Stomach smooth muscle (tissue), 2 donors: ENCODE measurements at regions not wholly inside any gene's neighbourhood (a gene's known extent, or its start where the extent isn't known, plus 50 kb on each side); places are given as distances from the start of the nearest gene placed in this dataset.

Experiments
- H3K27ac ChIP-seq: one replicate; pipeline ENCODE4 v1.7.0; 2013; ENCODE audit warnings: mild to moderate bottlenecking, low read length, inconsistent platforms
- H3K27me3 ChIP-seq, 2 donors: one replicate each; pipeline ENCODE4 v1.7.0; 2013; ENCODE audit warnings: low read length in 2 of 2; ENCODE audit not compliant: insufficient read depth in 2 of 2, control insufficient read depth in 1 of 2
- H3K36me3 ChIP-seq, 2 donors: one replicate each; pipeline ENCODE4 v1.7.0; 2013; ENCODE audit warnings: low read length in 2 of 2; ENCODE audit not compliant: control insufficient read depth in 2 of 2, insufficient read depth in 2 of 2
- H3K4me1 ChIP-seq: one replicate; pipeline ENCODE4 v1.7.0; 2013; ENCODE audit warnings: low read length; ENCODE audit not compliant: control insufficient read depth, insufficient read depth
- H3K4me3 ChIP-seq, 2 donors: one replicate each; pipeline ENCODE4 v1.7.0; 2013; ENCODE audit warnings: low read length in 2 of 2
- H3K9ac ChIP-seq, 2 donors: one replicate each; pipeline ENCODE4 v1.7.0; 2013; ENCODE audit warnings: low read length in 2 of 2, mild to moderate bottlenecking in 1 of 2
- H3K9me3 ChIP-seq, 2 donors: one replicate each; pipeline ENCODE4 v1.7.0; 2013; ENCODE audit warnings: low read length in 2 of 2; ENCODE audit not compliant: control insufficient read depth in 2 of 2
- donor health status: healthy.
- donor health status: Pancreatic carcinoma.

DNA sequence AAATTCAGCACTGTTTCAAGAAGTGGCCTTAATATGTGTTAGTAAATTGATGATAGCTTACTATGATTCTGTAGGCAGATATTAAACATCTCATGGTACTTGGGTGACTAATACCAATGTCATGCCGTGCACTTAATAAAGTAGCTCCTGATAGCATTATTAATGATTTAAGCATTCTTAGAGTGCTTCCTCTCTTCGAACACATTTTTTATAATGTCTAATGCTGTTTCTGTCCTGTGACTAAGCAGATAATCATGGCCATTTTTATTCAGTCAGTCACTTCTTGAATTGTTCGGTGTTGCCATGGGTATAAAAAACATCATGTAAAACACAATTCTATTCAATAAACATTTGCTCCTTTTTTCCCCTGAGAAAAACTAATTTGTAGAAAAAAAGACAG is 804.6 kb upstream of the ADGRL4 start:
- Histone ChIP-seq H3K9me3 (no peaks in the 10 kb centered on the region), H3K27me3 (no peaks in the 10 kb centered on the region), H3K4me1 (no peaks in the 10 kb centered on the region), H3K9ac (no peak overlapping the region), H3K27ac (no peak overlapping the region), H3K4me3 (no peak overlapping the region), H3K36me3 (no peaks in the 10 kb centered on the region)

DNA sequence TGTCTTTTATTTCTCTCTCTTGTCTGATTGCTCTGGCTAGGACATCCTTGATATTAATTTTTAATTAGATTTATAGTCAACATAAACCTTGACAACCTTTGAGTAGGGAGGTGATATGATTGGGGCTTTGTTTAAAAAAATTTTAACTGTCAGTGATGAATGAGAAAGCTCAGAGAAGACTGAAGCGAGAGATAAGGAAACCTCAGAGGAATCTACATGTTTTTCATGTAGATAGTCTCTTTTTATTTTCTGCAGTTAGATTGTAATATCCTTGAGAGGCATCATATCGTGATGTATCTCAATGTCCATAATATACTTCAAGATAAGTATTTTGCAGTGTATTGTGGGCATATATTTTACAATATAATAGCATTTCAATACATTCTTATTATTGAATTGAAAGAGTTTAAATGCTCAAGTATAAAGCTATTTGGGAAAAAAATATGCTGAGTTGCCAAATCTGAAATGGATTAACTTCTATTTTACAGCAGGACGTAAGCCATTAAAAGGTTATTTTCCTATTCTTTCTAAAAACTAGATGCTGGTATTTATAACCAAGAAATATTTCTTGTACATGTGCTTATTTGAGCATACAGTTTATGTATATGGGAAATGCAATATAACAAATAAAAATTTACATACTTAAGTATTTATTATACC is 802.4 kb upstream of the ADGRL4 start:
- H3K9me3 ChIP-seq: no peaks in the 10 kb centered on the region
- no peaks in the 10 kb centered on the region for H3K4me1 ChIP-seq
- H3K36me3 ChIP-seq: no peaks in the 10 kb centered on the region
- H3K9ac ChIP-seq: no peak overlapping the region
- no peak overlapping the region for H3K27ac ChIP-seq
- H3K27me3 ChIP-seq: no peaks in the 10 kb centered on the region
- no peak overlapping the region for H3K4me3 ChIP-seq

GRCh38 chr1:79807816-79808215 is 801.3 kb upstream of the ADGRL4 start:
- Histone ChIP-seq H3K9me3 (no peaks in the 10 kb centered on the region), H3K36me3 (no peaks in the 10 kb centered on the region), H3K27me3 (no peaks in the 10 kb centered on the region), H3K9ac (no peak overlapping the region), H3K4me1 (no peaks in the 10 kb centered on the region), H3K4me3 (no peak overlapping the region), H3K27ac (no peak overlapping the region)

- no peaks in the 10 kb centered on the region for H3K4me1 ChIP-seq
- no peak overlapping the region for H3K27ac ChIP-seq
- H3K4me3 ChIP-seq: no peak overlapping the region
- H3K9ac ChIP-seq: no peak overlapping the region
- H3K9me3 ChIP-seq: no peaks in the 10 kb centered on the region
- no peaks in the 10 kb centered on the region for H3K36me3 ChIP-seq
- no peaks in the 10 kb centered on the region for H3K27me3 ChIP-seq
These were observed 791.0 kb upstream of the ADGRL4 start for GRCh38 chr1:79797487-79797886.

DNA sequence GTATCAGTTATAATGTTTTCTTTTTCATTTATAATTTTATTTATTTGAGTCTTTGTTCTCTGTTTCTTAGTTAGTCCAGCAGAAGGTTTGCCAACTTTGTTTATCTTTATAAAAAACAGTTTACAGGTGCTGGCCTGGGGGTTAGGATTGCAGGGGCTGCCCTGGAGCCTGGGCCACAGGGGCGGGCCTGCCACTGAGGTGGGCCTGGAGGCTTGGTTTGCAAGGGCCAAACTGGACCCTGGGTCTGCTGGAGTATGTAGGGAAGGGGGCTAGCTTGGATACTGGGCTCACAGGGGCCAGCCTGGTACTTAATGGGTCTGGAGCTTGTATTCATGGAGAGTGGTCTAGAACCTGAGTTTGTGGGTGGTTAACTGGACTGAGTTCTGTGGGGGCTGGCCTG is 789.9 kb upstream of the ADGRL4 start:
- no peaks in the 10 kb centered on the region for H3K27me3 ChIP-seq
- no peaks in the 10 kb centered on the region for H3K36me3 ChIP-seq
- H3K9me3 ChIP-seq: no peaks in the 10 kb centered on the region
- no peak overlapping the region for H3K4me3 ChIP-seq
- no peak overlapping the region for H3K9ac ChIP-seq
- no peaks in the 10 kb centered on the region for H3K4me1 ChIP-seq
- no peak overlapping the region for H3K27ac ChIP-seq

DNA sequence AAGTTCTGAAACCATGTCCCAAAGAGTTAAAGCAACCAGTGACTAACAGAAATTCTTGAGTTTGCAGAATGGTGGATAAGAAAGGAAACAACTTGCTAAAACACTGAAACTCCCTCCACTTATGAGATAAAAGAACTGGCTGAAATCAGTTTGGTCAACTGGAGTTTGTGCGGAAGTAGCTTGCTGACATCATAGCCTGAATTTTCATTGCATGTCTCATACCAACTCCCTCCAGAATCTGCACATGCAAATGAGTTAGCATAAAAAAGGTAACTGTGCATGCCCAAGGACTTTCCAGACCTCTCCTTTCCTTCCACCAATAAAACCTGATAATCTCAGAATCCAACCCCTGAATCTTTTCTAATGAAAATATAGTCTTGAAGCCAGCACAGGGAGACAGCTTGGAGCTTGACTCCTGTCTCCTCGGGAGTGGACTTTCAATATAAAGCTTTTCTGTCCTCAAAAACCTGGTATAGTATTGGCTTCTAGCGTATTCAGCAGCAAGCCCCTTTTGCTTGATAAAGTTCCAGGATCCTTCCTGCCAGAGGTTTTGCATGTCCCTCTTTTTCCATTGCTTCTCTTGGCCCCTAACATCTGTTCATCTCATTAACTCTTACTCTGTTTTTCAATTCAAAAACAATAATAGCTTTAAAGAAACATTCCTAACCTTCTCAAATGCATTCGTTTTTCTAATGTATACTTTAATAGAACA is 785.8 kb upstream of the ADGRL4 start:
- H3K9ac ChIP-seq: no peak overlapping the region
- no peaks in the 10 kb centered on the region for H3K36me3 ChIP-seq
- no peaks in the 10 kb centered on the region for H3K4me1 ChIP-seq
- no peaks in the 10 kb centered on the region for H3K27me3 ChIP-seq
- H3K27ac ChIP-seq: no peak overlapping the region
- no peak overlapping the region for H3K4me3 ChIP-seq
- H3K9me3 ChIP-seq: no peaks in the 10 kb centered on the region

DNA sequence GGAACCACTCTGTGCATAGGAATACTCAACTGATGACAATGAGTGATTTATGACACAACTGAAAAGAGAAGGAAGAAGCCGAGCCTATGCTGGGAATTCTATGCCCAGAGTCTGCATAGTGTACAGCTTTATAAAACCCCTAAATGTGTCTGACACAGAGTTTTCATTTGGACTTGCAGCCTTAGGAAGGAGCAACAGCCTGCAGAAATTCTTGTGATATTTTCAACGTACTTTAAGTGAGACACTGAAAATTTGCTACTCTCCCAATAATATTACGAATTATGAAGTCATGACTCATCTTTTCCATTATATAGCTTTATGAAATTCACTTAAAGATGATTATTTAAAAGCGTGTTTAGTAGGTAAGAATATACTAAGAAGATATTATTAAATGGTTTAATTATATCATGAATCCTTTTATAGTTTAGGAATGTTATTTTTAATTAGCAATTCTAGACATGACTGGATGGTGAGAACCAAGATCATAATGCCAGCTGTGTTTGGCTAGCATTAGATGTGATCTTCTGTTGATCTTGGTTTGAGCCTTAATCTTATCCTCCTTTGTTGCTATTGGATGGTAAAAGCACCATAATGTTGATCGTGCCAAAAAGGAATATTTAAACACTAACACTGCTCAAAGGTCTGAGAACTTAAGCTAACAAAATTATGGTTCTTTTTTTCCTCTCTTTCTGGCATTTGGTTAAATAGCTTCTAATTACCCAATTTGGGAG is 785.1 kb upstream of the ADGRL4 start:
- H3K4me1 ChIP-seq: no peaks in the 10 kb centered on the region
- no peaks in the 10 kb centered on the region for H3K27me3 ChIP-seq
- H3K9ac ChIP-seq: no peak overlapping the region
- no peaks in the 10 kb centered on the region for H3K9me3 ChIP-seq
- no peaks in the 10 kb centered on the region for H3K36me3 ChIP-seq
- no peak overlapping the region for H3K4me3 ChIP-seq
- no peak overlapping the region for H3K27ac ChIP-seq

GRCh38 chr1:79790950-79791349 is 784.4 kb upstream of the ADGRL4 start:
- no peaks in the 10 kb centered on the region for H3K9me3 ChIP-seq
- no peak overlapping the region for H3K9ac ChIP-seq
- H3K27me3 ChIP-seq: no peaks in the 10 kb centered on the region
- no peaks in the 10 kb centered on the region for H3K4me1 ChIP-seq
- no peaks in the 10 kb centered on the region for H3K36me3 ChIP-seq
- H3K27ac ChIP-seq: no peak overlapping the region
- no peak overlapping the region for H3K4me3 ChIP-seq

- Histone ChIP-seq H3K27ac (no peak overlapping the region), H3K9me3 (no peaks in the 10 kb centered on the region), H3K9ac (no peak overlapping the region), H3K36me3 (no peaks in the 10 kb centered on the region), H3K27me3 (no peaks in the 10 kb centered on the region), H3K4me1 (no peaks in the 10 kb centered on the region), H3K4me3 (no peak overlapping the region)
These were observed 781.1 kb upstream of the ADGRL4 start for GRCh38 chr1:79787631-79788030.

- Histone ChIP-seq H3K27me3 (no peaks in the 10 kb centered on the region), H3K4me1 (no peaks in the 10 kb centered on the region), H3K9me3 (no peaks in the 10 kb centered on the region), H3K9ac (no peak overlapping the region), H3K27ac (no peak overlapping the region), H3K36me3 (no peaks in the 10 kb centered on the region), H3K4me3 (no peak overlapping the region)
These were observed 779.4 kb upstream of the ADGRL4 start for GRCh38 chr1:79785964-79786363.

GRCh38 chr1:79785561-79785960 is 779.0 kb upstream of the ADGRL4 start:
- Histone ChIP-seq H3K36me3 (no peaks in the 10 kb centered on the region), H3K27me3 (no peaks in the 10 kb centered on the region), H3K9me3 (no peaks in the 10 kb centered on the region), H3K4me3 (no peak overlapping the region), H3K9ac (no peak overlapping the region), H3K27ac (no peak overlapping the region), H3K4me1 (no peaks in the 10 kb centered on the region)
